ENCODE measurements at regions not wholly inside any gene's neighbourhood (a gene's known extent, or its start where the extent isn't known, plus 50 kb on each side); places are given as distances from the start of the nearest gene placed in this dataset.

- TF ChIP-seq TAF1 (IDR thresholded peaks at IDR 0.05; ENCODE audit: borderline replicate concordance, insufficient read depth, low read length) (no peak), REST (IDR thresholded peaks at IDR 0.05; ENCODE audit: insufficient read depth in 1 of 2, low read depth in 2 of 2, low read length in 2 of 2) (no peak), SIN3A (IDR thresholded peaks at IDR 0.05; ENCODE audit: borderline replicate concordance, insufficient read depth, low read length) (no peak), POLR2AphosphoS5 (IDR thresholded peaks at IDR 0.05; ENCODE audit: low read depth, low read length) (no peak)
These were observed 650.0 kb upstream of the SGCD start for GRCh38 chr5:155676967-155677366.
